Smooth muscle cell (in vitro differentiated cells): ENCODE measurements at regions not wholly inside any gene's neighbourhood (a gene's known extent, or its start where the extent isn't known, plus 50 kb on each side); places are given as distances from the start of the nearest gene placed in this dataset.

ENCODE experiments used
- DNase-seq: peaks from one replicate; lab custom pipeline; 2025; ENCODE audit not compliant: unreplicated experiment; lab: John Stamatoyannopoulos, UW
- H2AFZ ChIP-seq: fragments of 200-600 bp; sonication (generic); 2 replicates; pipeline ENCODE4 v1.6.0; 2016; ENCODE audit warnings: antibody characterized with exemption, low read depth, mild to moderate bottlenecking
- H3F3A ChIP-seq: fragments of 200-600 bp; sonication (generic); 2 replicates; pipeline ENCODE4 v1.6.0; 2017; ENCODE audit warnings: antibody characterized with exemption, low read depth
- H3K27ac ChIP-seq: fragments of 200-600 bp; sonication (generic); 2 replicates; pipeline ENCODE4 v1.5.1; 2016; ENCODE audit warnings: low read depth, mild to moderate bottlenecking
- H3K27me3 ChIP-seq: fragments of 200-600 bp; sonication (generic); 2 replicates; pipeline ENCODE4 v1.6.1; 2016; ENCODE audit warnings: low read depth, mild to moderate bottlenecking
- H3K36me3 ChIP-seq: fragments of 200-600 bp; sonication (generic); 2 replicates; pipeline ENCODE4 v1.5.1; 2016; ENCODE audit warnings: low read depth
- H3K4me1 ChIP-seq: fragments of 200-600 bp; sonication (generic); 2 replicates; pipeline ENCODE4 v1.5.1; 2016; ENCODE audit warnings: low read depth
- H3K4me2 ChIP-seq: fragments of 200-600 bp; sonication (generic); 2 replicates; pipeline ENCODE4 v1.6.0; 2016; ENCODE audit warnings: mild to moderate bottlenecking
- H3K4me3 ChIP-seq: fragments of 200-600 bp; sonication (generic); 2 replicates; pipeline ENCODE4 v1.5.1; 2016; ENCODE audit warnings: mild to moderate bottlenecking
- H3K79me2 ChIP-seq: fragments of 200-600 bp; sonication (generic); 2 replicates; pipeline ENCODE4 v1.6.0; 2016; ENCODE audit warnings: low read depth, mild to moderate bottlenecking
- H3K9ac ChIP-seq: fragments of 200-600 bp; sonication (generic); 2 replicates; pipeline ENCODE4 v1.6.0; 2016; ENCODE audit warnings: low read depth
- H3K9me3 ChIP-seq: fragments of 200-600 bp; sonication (generic); replicated peaks from 2 replicates; pipeline ENCODE4 v1.5.1; 2016; ENCODE audit warnings: low read depth
- H4K20me1 ChIP-seq: fragments of 200-600 bp; sonication (generic); 2 replicates; pipeline ENCODE4 v1.6.0; 2016; ENCODE audit warnings: low read depth
- WGBS: methylation state at CpG from one replicate; pipeline ENCODE4 v1.1.7; 2016; ENCODE audit warnings: low lambda C conversion rate; 5-methylcytosine and 5-hydroxymethylcytosine counted together
- TF ChIP-seq, protein P1 (sequence below): fragments of 200-600 bp; sonication (generic); IDR thresholded peaks from 2 replicates; pipeline ENCODE4 v1.5.1; 2017; ENCODE audit warnings: borderline replicate concordance, mild to moderate bottlenecking, antibody characterized with exemption; ENCODE audit not compliant: insufficient read depth, poor library complexity, severe bottlenecking

DNA sequence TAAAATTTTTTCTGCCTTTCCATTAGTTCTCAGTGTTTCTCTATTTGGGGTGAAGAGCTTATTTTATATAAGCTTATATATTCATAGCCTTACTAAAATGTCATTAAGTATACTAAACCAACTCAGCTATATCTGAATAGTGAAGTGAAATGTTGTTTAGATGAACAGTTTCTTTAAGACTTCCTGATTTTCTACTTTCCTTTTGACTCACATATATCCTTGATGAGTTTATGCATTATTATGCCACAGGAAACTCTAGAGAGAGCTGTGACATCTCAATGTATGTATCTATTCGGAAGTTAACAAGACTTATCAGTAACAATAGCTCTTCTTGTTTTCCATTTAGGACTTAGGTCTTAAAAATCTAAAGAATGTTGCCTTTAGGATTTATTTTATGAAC, 1491.8 kb upstream of the IGFBP7 start:
- no peak overlapping the region for H3K4me3 ChIP-seq
- H4K20me1 ChIP-seq = no peaks in the 10 kb centered on the region
- H2AFZ ChIP-seq = no peak overlapping the region
- H3F3A ChIP-seq = no peaks in the 10 kb centered on the region
- H3K9ac ChIP-seq = no peak overlapping the region
- no peak overlapping the region for H3K4me2 ChIP-seq
- DNase-seq = no peak
- no peaks in the 10 kb centered on the region for H3K9me3 ChIP-seq
- H3K79me2 ChIP-seq = no peaks in the 10 kb centered on the region
- H3K27me3 ChIP-seq = no peaks in the 10 kb centered on the region
- H3K4me1 ChIP-seq = no peaks in the 10 kb centered on the region
- H3K27ac ChIP-seq = no peak overlapping the region
- WGBS = 63% methylated on average over 1 of the region's 1 CpG
- TF ChIP-seq, protein P1, sequence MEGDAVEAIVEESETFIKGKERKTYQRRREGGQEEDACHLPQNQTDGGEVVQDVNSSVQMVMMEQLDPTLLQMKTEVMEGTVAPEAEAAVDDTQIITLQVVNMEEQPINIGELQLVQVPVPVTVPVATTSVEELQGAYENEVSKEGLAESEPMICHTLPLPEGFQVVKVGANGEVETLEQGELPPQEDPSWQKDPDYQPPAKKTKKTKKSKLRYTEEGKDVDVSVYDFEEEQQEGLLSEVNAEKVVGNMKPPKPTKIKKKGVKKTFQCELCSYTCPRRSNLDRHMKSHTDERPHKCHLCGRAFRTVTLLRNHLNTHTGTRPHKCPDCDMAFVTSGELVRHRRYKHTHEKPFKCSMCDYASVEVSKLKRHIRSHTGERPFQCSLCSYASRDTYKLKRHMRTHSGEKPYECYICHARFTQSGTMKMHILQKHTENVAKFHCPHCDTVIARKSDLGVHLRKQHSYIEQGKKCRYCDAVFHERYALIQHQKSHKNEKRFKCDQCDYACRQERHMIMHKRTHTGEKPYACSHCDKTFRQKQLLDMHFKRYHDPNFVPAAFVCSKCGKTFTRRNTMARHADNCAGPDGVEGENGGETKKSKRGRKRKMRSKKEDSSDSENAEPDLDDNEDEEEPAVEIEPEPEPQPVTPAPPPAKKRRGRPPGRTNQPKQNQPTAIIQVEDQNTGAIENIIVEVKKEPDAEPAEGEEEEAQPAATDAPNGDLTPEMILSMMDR = no peak
- H3K36me3 ChIP-seq = no peaks in the 10 kb centered on the region

DNA sequence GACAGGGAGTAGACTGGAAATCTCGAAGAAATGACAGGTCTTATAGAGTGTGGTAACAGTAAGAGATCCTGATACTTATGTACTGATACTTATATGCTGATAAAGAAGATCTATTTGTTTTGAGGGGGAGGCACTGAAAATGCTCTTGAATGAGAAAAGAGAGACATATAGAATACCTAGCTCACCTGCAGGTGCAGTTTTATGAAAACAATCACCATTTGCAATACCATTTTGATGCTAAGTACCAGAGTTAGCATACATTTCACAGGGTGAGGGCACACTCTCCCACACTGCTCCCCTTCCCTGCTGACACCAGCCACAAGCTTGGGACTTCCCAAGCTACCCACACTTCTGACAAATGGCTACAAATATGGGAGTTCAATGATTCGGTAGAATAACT, 1490.1 kb upstream of the IGFBP7 start:
- TF ChIP-seq, protein P1 = no peak
- H3K4me2 ChIP-seq = no peak overlapping the region
- H3K27me3 ChIP-seq = no peaks in the 10 kb centered on the region
- no peaks in the 10 kb centered on the region for H3K79me2 ChIP-seq
- no peaks in the 10 kb centered on the region for H3K4me1 ChIP-seq
- no peaks in the 10 kb centered on the region for H3F3A ChIP-seq
- H4K20me1 ChIP-seq = no peaks in the 10 kb centered on the region
- H3K4me3 ChIP-seq = no peak overlapping the region
- DNase-seq = no peak
- H3K9me3 ChIP-seq = no peaks in the 10 kb centered on the region
- H3K36me3 ChIP-seq = no peaks in the 10 kb centered on the region
- no peak overlapping the region for H3K27ac ChIP-seq
- 85% methylated on average over 2 of the region's 2 CpGs for WGBS
- no peak overlapping the region for H2AFZ ChIP-seq
- no peak overlapping the region for H3K9ac ChIP-seq

DNA sequence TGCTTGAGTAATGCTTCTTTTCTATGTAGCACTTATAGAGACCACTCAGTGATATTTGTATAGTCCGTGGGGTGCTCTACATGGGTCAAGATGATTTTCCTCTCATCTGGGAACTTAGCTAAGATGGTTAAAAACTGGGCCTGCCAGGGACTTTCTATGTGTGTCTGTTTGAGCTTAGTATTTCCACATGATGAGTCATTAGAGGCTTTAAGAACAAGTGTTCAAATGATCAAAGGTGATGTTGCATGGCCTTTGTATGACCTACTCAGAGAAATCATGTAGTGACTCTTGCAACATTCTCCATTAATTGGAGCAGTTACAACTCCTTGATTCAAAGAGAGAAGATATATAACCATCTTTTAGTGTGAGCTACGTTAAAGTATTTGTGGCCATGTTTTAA, 1480.5 kb upstream of the IGFBP7 start:
- H3K27me3 ChIP-seq = no peaks in the 10 kb centered on the region
- H4K20me1 ChIP-seq = no peaks in the 10 kb centered on the region
- H3K4me3 ChIP-seq = no peak overlapping the region
- H3K9me3 ChIP-seq = no peaks in the 10 kb centered on the region
- H3K36me3 ChIP-seq = no peaks in the 10 kb centered on the region
- no peak overlapping the region for H3K9ac ChIP-seq
- H2AFZ ChIP-seq = no peak overlapping the region
- no peak overlapping the region for H3K27ac ChIP-seq
- TF ChIP-seq, protein P1 = no peak
- WGBS = 81% methylated on average over 2 of the region's 2 CpGs
- H3K79me2 ChIP-seq = no peaks in the 10 kb centered on the region
- H3K4me1 ChIP-seq = no peaks in the 10 kb centered on the region
- H3F3A ChIP-seq = no peaks in the 10 kb centered on the region
- DNase-seq = no peak
- H3K4me2 ChIP-seq = no peak overlapping the region

DNA sequence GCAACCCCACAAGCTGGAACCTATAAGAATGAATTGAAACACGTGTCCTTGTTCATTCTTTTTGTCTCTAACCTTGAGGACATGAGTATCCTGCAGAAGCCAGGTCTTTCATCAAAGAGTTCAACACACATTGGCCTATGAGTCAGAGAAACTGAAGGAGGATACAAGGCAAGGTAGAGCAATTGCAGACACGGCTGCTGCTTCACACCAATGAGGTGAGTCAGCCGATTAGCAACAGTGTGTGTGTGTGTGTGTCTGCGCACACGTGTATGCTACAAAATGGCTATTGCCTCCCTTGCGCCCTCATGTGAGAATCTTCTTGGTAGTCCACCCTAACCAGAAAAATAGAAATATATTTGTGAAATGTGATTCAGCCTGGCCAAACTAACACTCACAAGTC, 1477.7 kb upstream of the IGFBP7 start:
- Histone ChIP-seq H3K27me3 (no peaks in the 10 kb centered on the region), H4K20me1 (no peaks in the 10 kb centered on the region), H3K4me2 (no peak overlapping the region), H3F3A (no peaks in the 10 kb centered on the region), H3K9me3 (no peaks in the 10 kb centered on the region), H3K27ac (no peak overlapping the region), H3K9ac (no peak overlapping the region), H3K4me3 (no peak overlapping the region), H2AFZ (no peak overlapping the region), H3K79me2 (no peaks in the 10 kb centered on the region), H3K36me3 (no peaks in the 10 kb centered on the region), H3K4me1 (no peaks in the 10 kb centered on the region)
- 62% methylated on average over 6 of the region's 6 CpGs for WGBS
- DNase-seq = no peak
- TF ChIP-seq, protein P1 = no peak
